ENCODE measurements at regions not wholly inside any gene's neighbourhood (a gene's known extent, or its start where the extent isn't known, plus 50 kb on each side); places are given as distances from the start of the nearest gene placed in this dataset.

- no peaks in the 10 kb centered on the region for H3K9me3 ChIP-seq
- no peak overlapping the region for H3K4me3 ChIP-seq
- TF ChIP-seq POLR2A (IDR thresholded peaks at IDR 0.05) (no peak), CTCF (IDR thresholded peaks at IDR 0.05) (no peak)
- H3K27ac ChIP-seq, result no peak overlapping the region
- intact Hi-C loops (cut with DNase I; ENCODE audit: low total_unique reads), result no loop called here
- no peaks in the 10 kb centered on the region for H3K36me3 ChIP-seq
- DNase-seq, result no peak
- H3K27me3 ChIP-seq, result no peaks in the 10 kb centered on the region
- no peaks in the 10 kb centered on the region for H3K4me1 ChIP-seq
Measured at GRCh38 chr18:57223144-57223870, 76.4 kb downstream of the BOD1L2 start.

GRCh38 chr18:57230861-57231585, 84.1 kb downstream of the BOD1L2 start:
- no peaks in the 10 kb centered on the region for H3K36me3 ChIP-seq
- H3K4me1 ChIP-seq, result no peaks in the 10 kb centered on the region
- no peak overlapping the region for H3K4me3 ChIP-seq
- TF ChIP-seq CTCF (IDR thresholded peaks at IDR 0.05) (no peak), POLR2A (IDR thresholded peaks at IDR 0.05) (no peak)
- intact Hi-C loops (cut with DNase I; ENCODE audit: low total_unique reads), result no loop called here
- H3K27ac ChIP-seq, result no peak overlapping the region
- H3K27me3 ChIP-seq, result no peaks in the 10 kb centered on the region
- no peaks in the 10 kb centered on the region for H3K9me3 ChIP-seq
- no peak for DNase-seq

DNA sequence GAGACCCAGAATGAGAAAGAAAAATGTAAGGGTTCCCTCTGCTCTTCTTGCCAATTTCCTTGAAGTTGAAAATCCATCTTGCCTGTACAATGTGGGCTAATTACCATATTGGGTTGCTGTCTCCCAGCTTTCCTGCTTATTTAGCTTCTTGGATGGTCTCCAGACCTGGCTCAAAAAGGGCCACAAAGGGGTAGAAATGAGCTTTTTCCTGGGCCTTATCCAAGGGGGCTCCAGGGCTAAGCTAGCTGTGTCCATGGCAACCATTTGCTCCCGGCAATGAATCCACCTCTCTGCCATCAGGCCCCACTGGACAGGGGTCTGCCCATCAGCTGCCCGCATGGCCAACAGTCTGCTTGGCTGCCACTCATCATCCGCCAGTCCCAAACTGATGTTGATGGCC, 85.0 kb downstream of the BOD1L2 start:
- Histone ChIP-seq H3K9me3 (no peaks in the 10 kb centered on the region), H3K4me1 (no peaks in the 10 kb centered on the region), H3K4me3 (no peak overlapping the region), H3K36me3 (no peaks in the 10 kb centered on the region), H3K27ac (no peak overlapping the region), H3K27me3 (no peaks in the 10 kb centered on the region)
- intact Hi-C loops (cut with DNase I; ENCODE audit: low total_unique reads), result no loop called here
- TF ChIP-seq POLR2A (IDR thresholded peaks at IDR 0.05) (no peak), CTCF (IDR thresholded peaks at IDR 0.05) (no peak)
- DNase-seq, result no peak

GRCh38 chr18:57234346-57234745, 87.5 kb downstream of the BOD1L2 start:
- intact Hi-C loops (cut with DNase I; ENCODE audit: low total_unique reads), result no loop called here
- no peak for TF ChIP-seq POLR2A (IDR thresholded peaks at IDR 0.05)
- no peak for TF ChIP-seq CTCF (IDR thresholded peaks at IDR 0.05)

GRCh38 chr18:57241869-57242268, 95.0 kb downstream of the BOD1L2 start:
- H3K27me3 ChIP-seq, result no peaks in the 10 kb centered on the region
- no peak for DNase-seq

More at GRCh38 chr18:57234346-57234745, 87.5 kb downstream of the BOD1L2 start:
- H3K36me3 ChIP-seq, result no peaks in the 10 kb centered on the region
- no peak overlapping the region for H3K4me3 ChIP-seq
- H3K4me1 ChIP-seq, result no peaks in the 10 kb centered on the region
- H3K27me3 ChIP-seq, result no peaks in the 10 kb centered on the region
- no peak for DNase-seq
- no peak overlapping the region for H3K27ac ChIP-seq
- no peaks in the 10 kb centered on the region for H3K9me3 ChIP-seq

More at GRCh38 chr18:57241869-57242268, 95.0 kb downstream of the BOD1L2 start:
- no peak for TF ChIP-seq POLR2A (IDR thresholded peaks at IDR 0.05)
- no peak for TF ChIP-seq CTCF (IDR thresholded peaks at IDR 0.05)
- Histone ChIP-seq H3K4me1 (no peaks in the 10 kb centered on the region), H3K27ac (no peak overlapping the region), H3K36me3 (no peaks in the 10 kb centered on the region), H3K9me3 (no peaks in the 10 kb centered on the region), H3K4me3 (no peak overlapping the region)
- intact Hi-C loops (cut with DNase I; ENCODE audit: low total_unique reads), result no loop called here
